Astrocyte (in vitro differentiated cells and primary cell): ENCODE measurements at regions not wholly inside any gene's neighbourhood (a gene's known extent, or its start where the extent isn't known, plus 50 kb on each side); places are given as distances from the start of the nearest gene placed in this dataset.

Source experiments
- DNase-seq: peaks from one replicate; pipeline ENCODE4 v3.0.0-alpha.2; 2010; ENCODE audit warnings: low read depth
- FAIRE-seq: peaks from 2 replicates; lab custom pipeline; 2011; peaks lifted over from hg19 to GRCh38; lab: Jason Lieb, UNC
- H2AFZ ChIP-seq: 2 replicates; pipeline ENCODE4 v1.6.0; 2012; ENCODE audit warnings: low read depth, low read length, inconsistent platforms
- H3K27ac ChIP-seq: 2 replicates; pipeline ENCODE4 v1.5.1; 2011; ENCODE audit warnings: low read depth, low read length, inconsistent platforms
- H3K27me3 ChIP-seq: 2 replicates; pipeline ENCODE4 v1.6.0; 2011; ENCODE audit warnings: low read length, inconsistent platforms; ENCODE audit not compliant: insufficient read depth
- H3K36me3 ChIP-seq: 2 replicates; pipeline ENCODE4 v1.5.1; 2011; ENCODE audit warnings: low read length, inconsistent platforms; ENCODE audit not compliant: insufficient read depth
- H3K4me1 ChIP-seq: 2 replicates; pipeline ENCODE4 v1.5.1; 2011; ENCODE audit warnings: low read length, inconsistent platforms; ENCODE audit not compliant: insufficient read depth
- H3K4me2 ChIP-seq: 2 replicates; pipeline ENCODE4 v1.6.0; 2012; ENCODE audit warnings: low read length, inconsistent platforms
- H3K4me3 ChIP-seq: 2 replicates; pipeline ENCODE4 v1.5.1; 2011; ENCODE audit warnings: low read depth, mild to moderate bottlenecking, low read length, inconsistent platforms; ENCODE audit not compliant: insufficient read depth
- H3K79me2 ChIP-seq: 2 replicates; pipeline ENCODE4 v1.6.0; 2012; ENCODE audit warnings: mild to moderate bottlenecking, low read length, inconsistent platforms; ENCODE audit not compliant: insufficient read depth
- H3K9ac ChIP-seq: 2 replicates; pipeline ENCODE4 v1.6.0; 2012; ENCODE audit warnings: mild to moderate bottlenecking, low read length, inconsistent platforms
- H3K9me3 ChIP-seq: 2 replicates; pipeline ENCODE4 v1.5.1; 2012; ENCODE audit warnings: low read depth, mild to moderate bottlenecking, low read length, inconsistent platforms; ENCODE audit not compliant: insufficient read depth
- H4K20me1 ChIP-seq: 2 replicates; pipeline ENCODE4 v1.6.0; 2012; ENCODE audit warnings: low read length, inconsistent platforms; ENCODE audit not compliant: insufficient read depth
- H3K27ac Mint-ChIP-seq: one replicate; pipeline ENCODE4 v1.8.0; 2021; ENCODE audit warnings: mild to moderate bottlenecking, mixed read lengths; ENCODE audit not compliant: unreplicated experiment
- H3K27me3 Mint-ChIP-seq: one replicate; pipeline ENCODE4 v1.8.0; 2021; ENCODE audit warnings: low read depth, mixed read lengths; ENCODE audit not compliant: unreplicated experiment
- H3K36me3 Mint-ChIP-seq: one replicate; pipeline ENCODE4 v1.8.0; 2021; ENCODE audit warnings: low read depth, mixed read lengths; ENCODE audit not compliant: unreplicated experiment
- H3K4me1 Mint-ChIP-seq: one replicate; pipeline ENCODE4 v1.8.0; 2021; ENCODE audit warnings: low read depth, mixed read lengths; ENCODE audit not compliant: unreplicated experiment
- H3K4me3 Mint-ChIP-seq: one replicate; pipeline ENCODE4 v1.8.0; 2021; ENCODE audit warnings: mild to moderate bottlenecking, moderate library complexity, mixed read lengths; ENCODE audit not compliant: unreplicated experiment
- H3K9me3 Mint-ChIP-seq: one replicate; pipeline ENCODE4 v1.8.0; 2021; ENCODE audit warnings: mild to moderate bottlenecking, mixed read lengths; ENCODE audit not compliant: unreplicated experiment
- EZH2 ChIP-seq: IDR thresholded peaks from 2 replicates; pipeline ENCODE4 v1.6.1; 2012; ENCODE audit warnings: mild to moderate bottlenecking, low read length, inconsistent platforms; ENCODE audit not compliant: insufficient read depth
- TF ChIP-seq, protein P1 (sequence below): IDR thresholded peaks from 2 replicates; pipeline ENCODE4 v1.5.1; 2011; ENCODE audit warnings: low read depth, mild to moderate bottlenecking, inconsistent platforms, low read length, moderate library complexity; ENCODE audit not compliant: insufficient read depth

DNA sequence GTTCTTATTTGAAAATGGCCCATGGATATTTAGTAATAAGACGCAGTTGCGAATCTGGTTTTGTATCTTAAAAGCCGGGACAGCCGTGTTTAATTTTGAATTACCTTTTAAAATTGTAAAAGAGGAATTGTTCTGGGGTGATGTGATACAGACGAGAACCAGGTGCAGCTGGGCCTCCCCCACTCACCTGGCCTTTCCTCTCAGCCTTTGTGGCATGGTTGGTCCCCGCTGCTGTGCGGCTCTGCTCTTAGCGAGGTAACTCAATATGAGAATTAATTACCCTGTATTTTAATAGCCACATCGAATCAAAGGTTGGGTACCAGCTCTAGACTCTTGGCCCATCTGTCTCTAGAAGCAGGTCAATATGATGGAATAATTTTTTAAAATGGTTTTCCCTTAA is 56.5 kb upstream of the DACT2 start:
- no peaks in the 10 kb centered on the region for H4K20me1 ChIP-seq
- H3K27me3 Mint-ChIP-seq: peaks cover 23% of the 10 kb centered on the region
- H3K9me3 ChIP-seq: peaks cover 16% of the 10 kb centered on the region
- no peaks in the 10 kb centered on the region for H3K4me1 Mint-ChIP-seq
- H3K4me3 Mint-ChIP-seq: no peak overlapping the region
- no peak for TF ChIP-seq EZH2
- TF ChIP-seq, protein P1, sequence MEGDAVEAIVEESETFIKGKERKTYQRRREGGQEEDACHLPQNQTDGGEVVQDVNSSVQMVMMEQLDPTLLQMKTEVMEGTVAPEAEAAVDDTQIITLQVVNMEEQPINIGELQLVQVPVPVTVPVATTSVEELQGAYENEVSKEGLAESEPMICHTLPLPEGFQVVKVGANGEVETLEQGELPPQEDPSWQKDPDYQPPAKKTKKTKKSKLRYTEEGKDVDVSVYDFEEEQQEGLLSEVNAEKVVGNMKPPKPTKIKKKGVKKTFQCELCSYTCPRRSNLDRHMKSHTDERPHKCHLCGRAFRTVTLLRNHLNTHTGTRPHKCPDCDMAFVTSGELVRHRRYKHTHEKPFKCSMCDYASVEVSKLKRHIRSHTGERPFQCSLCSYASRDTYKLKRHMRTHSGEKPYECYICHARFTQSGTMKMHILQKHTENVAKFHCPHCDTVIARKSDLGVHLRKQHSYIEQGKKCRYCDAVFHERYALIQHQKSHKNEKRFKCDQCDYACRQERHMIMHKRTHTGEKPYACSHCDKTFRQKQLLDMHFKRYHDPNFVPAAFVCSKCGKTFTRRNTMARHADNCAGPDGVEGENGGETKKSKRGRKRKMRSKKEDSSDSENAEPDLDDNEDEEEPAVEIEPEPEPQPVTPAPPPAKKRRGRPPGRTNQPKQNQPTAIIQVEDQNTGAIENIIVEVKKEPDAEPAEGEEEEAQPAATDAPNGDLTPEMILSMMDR: no peak
- H3K4me1 ChIP-seq: no peaks in the 10 kb centered on the region
- no peaks in the 10 kb centered on the region for H3K79me2 ChIP-seq
- DNase-seq: no peak
- H3K27ac Mint-ChIP-seq: no peak overlapping the region
- H3K27me3 ChIP-seq: no peaks in the 10 kb centered on the region
- peaks cover 5% of the 10 kb centered on the region for H3K9me3 Mint-ChIP-seq
- no peak overlapping the region for H3K4me3 ChIP-seq
- FAIRE-seq: no peak
- no peak overlapping the region for H3K27ac ChIP-seq
- no peak overlapping the region for H2AFZ ChIP-seq
- H3K9ac ChIP-seq: no peak overlapping the region
- no peaks in the 10 kb centered on the region for H3K36me3 ChIP-seq
- no peaks in the 10 kb centered on the region for H3K36me3 Mint-ChIP-seq
- H3K4me2 ChIP-seq: no peak overlapping the region

DNA sequence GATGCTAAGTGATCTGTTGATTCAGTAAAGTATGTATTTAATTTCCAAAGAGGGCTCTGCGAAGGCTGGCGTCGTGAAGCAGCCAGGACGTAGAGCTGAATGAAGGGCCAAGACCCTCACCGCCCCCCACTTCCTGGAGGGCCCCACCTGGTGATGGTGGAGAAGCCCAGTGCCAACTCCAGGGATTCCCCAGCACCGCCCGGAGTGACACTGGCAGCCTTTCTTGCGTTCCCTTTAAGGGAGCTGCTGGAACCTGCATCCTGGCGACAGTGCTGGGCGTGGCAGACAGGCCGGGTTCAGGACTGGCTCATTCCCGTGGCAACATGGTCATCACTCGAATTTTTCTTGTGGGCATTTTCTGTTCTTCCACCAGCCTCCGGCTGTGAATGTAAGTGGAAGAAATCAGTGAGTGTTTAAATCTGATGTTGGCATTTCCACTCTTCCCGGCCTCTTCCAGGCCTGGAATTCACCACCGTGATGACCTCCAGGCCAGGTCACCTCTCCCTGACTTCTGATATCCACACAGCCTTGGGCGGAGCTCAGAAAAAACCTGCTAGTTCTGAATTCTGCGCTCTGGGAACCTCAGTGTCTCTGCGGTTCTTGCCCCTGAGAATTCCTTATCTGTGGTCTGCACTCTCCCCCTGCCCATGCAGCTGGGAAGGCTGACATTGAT is 57.4 kb upstream of the DACT2 start:
- TF ChIP-seq, protein P1: no peak
- no peak for TF ChIP-seq EZH2
- no peak for DNase-seq
- Histone ChIP-seq H3K9ac (no peak overlapping the region), H4K20me1 (no peaks in the 10 kb centered on the region), H3K27ac (no peak overlapping the region), H3K9me3 (peaks cover 18% of the 10 kb centered on the region), H2AFZ (no peak overlapping the region), H3K27me3 (no peaks in the 10 kb centered on the region), H3K4me2 (no peak overlapping the region), H3K79me2 (no peaks in the 10 kb centered on the region), H3K4me1 (no peaks in the 10 kb centered on the region), H3K36me3 (no peaks in the 10 kb centered on the region), H3K4me3 (no peak overlapping the region)
- peaks cover 18% of the 10 kb centered on the region for H3K27me3 Mint-ChIP-seq
- peaks cover 5% of the 10 kb centered on the region for H3K9me3 Mint-ChIP-seq
- no peaks in the 10 kb centered on the region for H3K4me1 Mint-ChIP-seq
- H3K36me3 Mint-ChIP-seq: no peaks in the 10 kb centered on the region
- no peak overlapping the region for H3K27ac Mint-ChIP-seq
- H3K4me3 Mint-ChIP-seq: no peak overlapping the region
- FAIRE-seq: no peak

DNA sequence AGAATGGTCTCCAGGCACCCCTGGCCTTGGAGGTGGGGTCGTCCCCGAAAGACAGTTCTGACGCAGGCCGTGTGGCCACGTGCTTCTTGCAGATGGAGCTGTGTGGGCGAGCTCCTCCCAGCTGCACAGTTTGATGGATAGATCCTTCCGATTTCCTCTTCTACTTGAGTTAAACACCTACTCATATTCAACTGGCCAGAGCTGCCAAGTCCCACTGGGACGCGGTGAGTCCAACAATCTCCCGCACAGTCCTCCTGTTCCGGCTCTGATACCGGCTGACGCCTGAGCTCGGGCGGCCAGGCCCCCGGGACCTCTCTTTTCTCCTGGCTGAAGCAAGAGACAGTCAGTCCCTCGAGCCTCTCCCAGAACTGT is 57.9 kb upstream of the DACT2 start:
- Histone ChIP-seq H2AFZ (no peak overlapping the region), H3K36me3 (no peaks in the 10 kb centered on the region), H3K9me3 (peaks cover 18% of the 10 kb centered on the region), H3K27me3 (no peaks in the 10 kb centered on the region), H3K4me1 (no peaks in the 10 kb centered on the region), H3K9ac (no peak overlapping the region), H3K4me3 (no peak overlapping the region), H3K79me2 (no peaks in the 10 kb centered on the region), H3K27ac (no peak overlapping the region), H4K20me1 (no peaks in the 10 kb centered on the region), H3K4me2 (no peak overlapping the region)
- TF ChIP-seq EZH2: no peak
- TF ChIP-seq, protein P1: no peak
- peaks cover 18% of the 10 kb centered on the region for H3K27me3 Mint-ChIP-seq
- no peak overlapping the region for H3K4me3 Mint-ChIP-seq
- H3K9me3 Mint-ChIP-seq: peaks cover 5% of the 10 kb centered on the region
- FAIRE-seq (no peak), DNase-seq (no peak)
- H3K36me3 Mint-ChIP-seq: no peaks in the 10 kb centered on the region
- no peaks in the 10 kb centered on the region for H3K4me1 Mint-ChIP-seq
- no peak overlapping the region for H3K27ac Mint-ChIP-seq
